GM10266 (cell line): ENCODE measurements at regions not wholly inside any gene's neighbourhood (a gene's known extent, or its start where the extent isn't known, plus 50 kb on each side); places are given as distances from the start of the nearest gene placed in this dataset.

Source experiments
- DNase-seq: peaks from one replicate; pipeline ENCODE4 v3.0.0; 2012; ENCODE audit errors: extremely low spot score
- CTCF ChIP-seq: IDR thresholded peaks from 2 replicates; pipeline ENCODE4 v1.5.1; 2012; ENCODE audit warnings: mild to moderate bottlenecking, low read depth; ENCODE audit not compliant: control insufficient read depth, insufficient read depth; ENCODE audit errors: missing control alignments

GRCh38 chr18:6497543-6497942 lies 82.8 kb upstream of the L3MBTL4 start:
- TF ChIP-seq CTCF = no peak
- DNase-seq = no peak

- no peak for DNase-seq
- no peak for TF ChIP-seq CTCF
Measured at GRCh38 chr18:6498289-6498856, 83.7 kb upstream of the L3MBTL4 start.

- TF ChIP-seq CTCF = no peak
- DNase-seq = no peak
Measured at GRCh38 chr18:6504605-6505497, 90.1 kb upstream of the L3MBTL4 start.

GRCh38 chr18:6505498-6505875 lies 90.8 kb upstream of the L3MBTL4 start:
- DNase-seq = no peak
- no peak for TF ChIP-seq CTCF

GRCh38 chr18:6509417-6509816 lies 94.7 kb upstream of the L3MBTL4 start:
- no peak for DNase-seq
- TF ChIP-seq CTCF = no peak

- DNase-seq = no peak
- no peak for TF ChIP-seq CTCF
Measured at GRCh38 chr18:6509832-6510231, 95.1 kb upstream of the L3MBTL4 start.

- TF ChIP-seq CTCF = no peak
Measured at GRCh38 chr18:6520901-6521300, 106.2 kb upstream of the L3MBTL4 start.

More at GRCh38 chr18:6520901-6521300, 106.2 kb upstream of the L3MBTL4 start:
- DNase-seq = no peak
